ENCODE measurements at regions not wholly inside any gene's neighbourhood (a gene's known extent, or its start where the extent isn't known, plus 50 kb on each side); places are given as distances from the start of the nearest gene placed in this dataset.

GRCh38 chr20:48094196-48094749 is 309.0 kb upstream of the SULF2 start:
- Histone ChIP-seq H3K4me3 (replicated peaks in 1 of 3; ENCODE audit: insufficient read depth in 1 of 3, low read depth in 2 of 3, low read length in 3 of 3) (no peak overlapping the region), H3K4me2 (ENCODE audit: low read depth, low read length) (no peak overlapping the region), H2AFZ (ENCODE audit: low read length) (no peak overlapping the region), H3K9me3 (ENCODE audit: low read length) (no peaks in the 10 kb centered on the region), H3K9ac (ENCODE audit: insufficient read depth, low read depth, low read length) (no peak overlapping the region), H4K20me1 (ENCODE audit: insufficient read depth, low read length) (no peaks in the 10 kb centered on the region), H3K27ac (ENCODE audit: extremely low read length, insufficient read depth, low read length) (no peak overlapping the region), H3K36me3 (replicated peaks in 1 of 2; ENCODE audit: control insufficient read depth in 1 of 2, insufficient read depth in 2 of 2, low read length in 2 of 2) (no peaks in the 10 kb centered on the region), H3K4me1 (ENCODE audit: insufficient read depth, low read length) (no peaks in the 10 kb centered on the region), H3K79me2 (ENCODE audit: insufficient read depth, low read length) (no peaks in the 10 kb centered on the region), H3K27me3 (ENCODE audit: control insufficient read depth in 1 of 2, insufficient read depth in 2 of 2, low read length in 2 of 2) (peaks cover 4 to 11% of the 10 kb centered on the region in 2 experiments; a peak in 2 of 5 replicates)
- ATAC-seq (no peak), FAIRE-seq (no peak), DNase-seq (ENCODE audit: low spot score) (no peak)
- 33% methylated on average over 5 of the region's 5 CpGs for WGBS (ENCODE audit: low lambda C conversion rate)
- TF ChIP-seq ZBTB7B (CRISPR knock-in tag; IDR thresholded peaks at IDR 0.05) (no peak), ZSCAN29 (CRISPR knock-in tag; conservative IDR thresholded peaks at IDR 0.05) (no peak), CREM (IDR thresholded peaks at IDR 0.05) (no peak), CREM (CRISPR knock-in tag; IDR thresholded peaks at IDR 0.05) (no peak), SNAI1 (CRISPR knock-in tag; IDR thresholded peaks at IDR 0.05; ENCODE audit: borderline replicate concordance) (no peak), TOE1 (CRISPR knock-in tag; IDR thresholded peaks at IDR 0.05) (no peak), ZXDC (CRISPR knock-in tag; IDR thresholded peaks at IDR 0.05) (no peak), ZNF644 (CRISPR knock-in tag; IDR thresholded peaks at IDR 0.05; ENCODE audit: low read depth) (no peak), ZNF441 (CRISPR knock-in tag; IDR thresholded peaks at IDR 0.05; ENCODE audit: borderline replicate concordance) (no peak), HIC2 (CRISPR knock-in tag; IDR thresholded peaks at IDR 0.05; ENCODE audit: low read depth) (no peak)
- BruUV-seq (replicated peaks) = no TSS peak
- intact Hi-C loops (cut with micrococcal nuclease; ENCODE audit: unreplicated experiment) = no loop called here
- CTCF ChIA-PET (ENCODE audit: low intra/inter-chr PET ratio, low total read pairs) = no interaction called here
- POLR2A ChIA-PET = no interaction called here
- in situ Hi-C loops (cut with HindIII; ENCODE audit: extremely low pct_ligation_motif_present, low pct_unique_long_range_greater_than_20kb) = no loop called here
